Subcutaneous abdominal adipose tissue (tissue), 5 donors: ENCODE measurements at regions not wholly inside any gene's neighbourhood (a gene's known extent, or its start where the extent isn't known, plus 50 kb on each side); places are given as distances from the start of the nearest gene placed in this dataset.

Experiments used
- H3K27ac ChIP-seq: one replicate; pipeline ENCODE4 v1.7.0; 2013; ENCODE audit warnings: low read depth, mild to moderate bottlenecking, inconsistent platforms, low read length, moderate library complexity
- H3K27me3 ChIP-seq, 5 donors: one replicate each; pipeline ENCODE4 v1.7.0; 2013; ENCODE audit warnings: low read length in 5 of 5, inconsistent platforms in 1 of 5; ENCODE audit not compliant: control insufficient read depth in 5 of 5, insufficient read depth in 4 of 5
- H3K36me3 ChIP-seq, 5 donors: one replicate each; pipeline ENCODE4 v1.7.0; 2013; ENCODE audit warnings: low read length in 5 of 5; ENCODE audit not compliant: control insufficient read depth in 5 of 5, insufficient read depth in 5 of 5
- H3K4me1 ChIP-seq, 5 donors: one replicate each; pipeline ENCODE4 v1.7.0; 2013; ENCODE audit warnings: low read length in 5 of 5, mild to moderate bottlenecking in 3 of 5, moderate library complexity in 1 of 5; ENCODE audit not compliant: control insufficient read depth in 5 of 5, insufficient read depth in 5 of 5
- H3K4me3 ChIP-seq, 5 donors: one replicate each; pipeline ENCODE4 v1.7.0; 2013; ENCODE audit warnings: low read length in 5 of 5, low read depth in 1 of 5
- H3K9ac ChIP-seq, 5 donors: one replicate each; pipeline ENCODE4 v1.7.0; 2013; ENCODE audit warnings: low read length in 5 of 5, mild to moderate bottlenecking in 4 of 5, moderate library complexity in 3 of 5
- H3K9me3 ChIP-seq, 5 donors: one replicate each; pipeline ENCODE4 v1.7.0; 2013; ENCODE audit warnings: low read length in 5 of 5; ENCODE audit not compliant: control insufficient read depth in 5 of 5
- donor health status: healthy.
- donor health status: healthy.
- donor health status: healthy.
- donor health status: healthy.
- donor health status: healthy.

- Histone ChIP-seq H3K4me3 (no peak overlapping the region), H3K27me3 (peaks cover 0 to 8% (median 2%) of the 10 kb centered on the region in 5 donors), H3K36me3 (no peaks in the 10 kb centered on the region), H3K27ac (no peak overlapping the region), H3K9ac (no peak overlapping the region), H3K9me3 (no peaks in the 10 kb centered on the region), H3K4me1 (peaks cover 0 to 20% (median 15%) of the 10 kb centered on the region in 5 donors)
Observed at GRCh38 chr17:34178092-34178491, 77.0 kb upstream of the CCL2 start.

- Histone ChIP-seq H3K9me3 (no peaks in the 10 kb centered on the region), H3K27me3 (peaks cover 0 to 4% (median 0%) of the 10 kb centered on the region in 5 donors), H3K36me3 (no peaks in the 10 kb centered on the region), H3K4me3 (no peak overlapping the region), H3K27ac (no peak overlapping the region), H3K9ac (no peak overlapping the region), H3K4me1 (peaks cover 0 to 13% (median 12%) of the 10 kb centered on the region in 5 donors)
Observed at GRCh38 chr17:34182036-34182803, 72.9 kb upstream of the CCL2 start.

DNA sequence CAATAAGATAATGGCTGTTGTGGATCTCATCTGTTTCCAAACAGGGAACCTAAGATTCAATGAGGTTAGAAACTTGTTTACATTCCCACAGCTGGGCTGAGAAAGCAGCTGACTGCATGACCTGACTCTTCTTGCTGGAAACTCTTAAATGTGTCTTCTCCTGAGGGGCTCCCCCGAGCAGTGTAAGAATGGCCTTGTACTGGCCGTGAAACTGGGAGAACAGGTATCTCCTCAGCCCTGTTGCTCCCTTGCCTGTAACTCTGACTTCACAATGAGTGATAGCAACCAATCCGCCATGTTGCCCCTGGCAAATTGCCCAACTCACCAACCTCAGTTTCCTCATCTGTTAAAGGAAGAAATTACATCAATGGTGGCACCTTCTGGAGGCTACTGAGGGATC lies 59.1 kb upstream of the CCL2 start:
- Histone ChIP-seq H3K36me3 (no peaks in the 10 kb centered on the region), H3K27ac (no peak overlapping the region), H3K27me3 (peaks cover 0 to 5% (median 0%) of the 10 kb centered on the region in 5 donors), H3K4me3 (no peak overlapping the region), H3K4me1 (peaks cover 0 to 8% (median 3%) of the 10 kb centered on the region in 5 donors), H3K9ac (no peak overlapping the region), H3K9me3 (peaks cover 0 to 2% (median 0%) of the 10 kb centered on the region in 5 donors)

GRCh38 chr17:34198519-34198918 lies 56.6 kb upstream of the CCL2 start:
- H3K9ac ChIP-seq, result no peak overlapping the region
- H3K4me1 ChIP-seq, result peaks cover 0 to 16% (median 3%) of the 10 kb centered on the region in 5 donors
- H3K36me3 ChIP-seq, result no peaks in the 10 kb centered on the region
- H3K27ac ChIP-seq, result no peak overlapping the region
- H3K9me3 ChIP-seq, result peaks cover 0 to 5% (median 2%) of the 10 kb centered on the region in 5 donors
- H3K27me3 ChIP-seq, result peaks cover 0 to 5% (median 0%) of the 10 kb centered on the region in 5 donors
- no peak overlapping the region for H3K4me3 ChIP-seq

DNA sequence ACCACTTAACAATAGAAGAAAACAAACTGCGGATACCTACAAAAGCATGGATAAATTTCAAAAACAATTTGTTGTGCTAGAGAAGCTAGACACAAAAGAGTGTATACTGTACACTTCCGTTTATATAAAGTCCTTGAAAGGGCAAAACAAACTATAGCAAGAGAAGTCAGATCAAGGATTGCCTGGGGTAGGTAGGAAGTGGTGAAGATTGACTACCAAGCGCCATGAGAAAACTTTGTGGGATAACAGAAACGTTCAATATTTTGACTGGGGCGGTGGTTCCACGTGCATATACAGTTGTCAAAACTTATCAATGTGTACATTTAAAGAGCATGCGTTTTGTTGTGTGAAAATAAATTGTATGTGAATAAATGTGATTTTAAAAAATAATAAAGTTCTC lies 55.6 kb upstream of the CCL2 start:
- Histone ChIP-seq H3K36me3 (no peaks in the 10 kb centered on the region), H3K4me3 (no peak overlapping the region), H3K27me3 (peaks cover 0 to 5% (median 0%) of the 10 kb centered on the region in 5 donors), H3K9me3 (peaks cover 0 to 5% (median 2%) of the 10 kb centered on the region in 5 donors), H3K9ac (no peak overlapping the region), H3K4me1 (peaks cover 0 to 16% (median 3%) of the 10 kb centered on the region in 5 donors), H3K27ac (no peak overlapping the region)

DNA sequence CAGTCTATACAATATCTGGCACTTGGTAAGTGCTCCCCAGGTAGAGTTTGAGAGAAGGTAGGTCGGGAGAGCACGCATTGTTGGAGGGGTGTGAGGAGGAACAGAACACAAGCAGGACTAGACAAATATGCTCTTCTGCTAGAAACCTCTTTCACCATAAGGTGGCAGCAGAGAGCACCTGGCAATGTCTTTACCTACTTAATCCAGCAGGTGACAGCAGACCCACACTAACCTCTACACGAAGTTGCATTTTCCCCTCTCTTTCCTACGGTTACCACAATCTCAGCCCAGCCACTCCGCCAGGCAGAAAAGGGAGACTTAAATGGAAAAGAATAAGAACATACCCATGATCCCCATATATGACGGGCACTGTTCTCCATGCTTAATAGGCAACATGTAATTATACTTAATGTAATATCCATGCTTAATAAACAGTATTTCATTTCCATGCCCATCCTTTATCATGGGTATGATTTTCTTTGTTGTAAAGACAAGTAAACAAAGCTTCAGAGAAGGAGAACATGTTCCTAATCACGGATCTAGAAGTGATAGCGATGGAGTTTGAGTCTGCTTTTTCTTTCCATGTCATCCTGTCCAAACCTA lies 55.1 kb upstream of the CCL2 start:
- Histone ChIP-seq H3K36me3 (no peaks in the 10 kb centered on the region), H3K4me3 (no peak overlapping the region), H3K4me1 (peaks cover 0 to 16% (median 4%) of the 10 kb centered on the region in 5 donors), H3K27ac (no peak overlapping the region), H3K9me3 (peaks cover 0 to 5% (median 2%) of the 10 kb centered on the region in 5 donors), H3K9ac (no peak overlapping the region), H3K27me3 (peaks cover 0 to 5% (median 0%) of the 10 kb centered on the region in 5 donors)

DNA sequence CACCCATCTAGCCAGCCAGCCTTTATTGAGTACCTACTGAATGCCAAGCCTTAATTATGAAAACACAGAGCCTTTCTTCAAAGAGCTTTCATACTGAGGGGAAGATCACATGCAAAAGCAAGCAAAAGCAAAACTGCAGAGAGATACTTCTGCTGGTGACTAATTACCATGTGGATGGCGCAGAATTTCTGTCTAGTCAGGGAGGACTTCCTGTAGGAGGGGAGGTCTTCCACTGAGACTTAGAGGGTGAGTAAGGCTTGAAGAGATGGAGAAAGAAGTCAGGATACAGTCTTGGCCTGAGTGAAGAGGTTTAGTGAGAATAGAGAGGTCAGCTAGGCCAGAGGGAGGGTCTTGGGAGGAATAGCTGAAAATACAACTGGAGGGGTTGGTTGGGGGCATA lies 53.9 kb upstream of the CCL2 start:
- Histone ChIP-seq H3K9me3 (peaks cover 0 to 5% (median 2%) of the 10 kb centered on the region in 5 donors), H3K27ac (no peak overlapping the region), H3K36me3 (no peaks in the 10 kb centered on the region), H3K9ac (no peak overlapping the region), H3K4me3 (no peak overlapping the region), H3K4me1 (peaks cover 0 to 22% (median 4%) of the 10 kb centered on the region in 5 donors), H3K27me3 (no peaks in the 10 kb centered on the region)

GRCh38 chr17:34201767-34202166 lies 53.3 kb upstream of the CCL2 start:
- Histone ChIP-seq H3K9ac (no peak overlapping the region), H3K27me3 (no peaks in the 10 kb centered on the region), H3K4me3 (no peak overlapping the region), H3K27ac (no peak overlapping the region), H3K9me3 (peaks cover 0 to 5% (median 2%) of the 10 kb centered on the region in 5 donors), H3K36me3 (no peaks in the 10 kb centered on the region), H3K4me1 (peaks cover 3 to 28% (median 9%) of the 10 kb centered on the region in 5 donors)

GRCh38 chr17:34203018-34203638 lies 52.0 kb upstream of the CCL2 start:
- Histone ChIP-seq H3K27ac (no peak overlapping the region), H3K4me3 (no peak overlapping the region), H3K4me1 (peaks cover 3 to 32% (median 10%) of the 10 kb centered on the region in 5 donors), H3K27me3 (no peaks in the 10 kb centered on the region), H3K9me3 (peaks cover 0 to 5% (median 0%) of the 10 kb centered on the region in 5 donors), H3K36me3 (no peaks in the 10 kb centered on the region), H3K9ac (no peak overlapping the region)

DNA sequence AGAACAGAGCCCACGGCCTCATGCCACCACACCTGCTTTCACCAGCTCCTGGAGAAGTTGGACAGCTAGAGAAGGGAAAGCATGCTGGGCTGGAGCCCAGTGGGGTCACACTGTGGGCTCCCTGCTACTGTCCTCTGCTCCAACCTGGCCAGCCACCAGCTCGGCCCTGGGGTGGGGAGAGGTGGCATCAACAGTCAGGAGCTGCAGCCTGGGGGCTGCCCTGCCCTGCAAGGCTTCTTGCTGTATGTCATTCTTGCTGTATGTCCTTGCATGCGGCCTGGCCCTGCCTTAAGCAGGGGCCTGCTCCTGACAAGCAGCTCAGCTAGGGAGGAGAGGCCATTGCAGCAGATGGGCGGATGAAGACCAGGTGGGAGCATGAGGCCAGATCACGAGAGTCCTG lies 50.7 kb upstream of the CCL2 start:
- H3K27me3 ChIP-seq, result no peaks in the 10 kb centered on the region
- peaks cover 0 to 5% (median 0%) of the 10 kb centered on the region in 5 donors for H3K9me3 ChIP-seq
- no peak overlapping the region for H3K4me3 ChIP-seq
- peaks cover 3 to 32% (median 10%) of the 10 kb centered on the region in 5 donors for H3K4me1 ChIP-seq
- no peak overlapping the region for H3K9ac ChIP-seq
- H3K36me3 ChIP-seq, result no peaks in the 10 kb centered on the region
- H3K27ac ChIP-seq, result no peak overlapping the region
